HG02884 (cell line): ENCODE measurements at regions not wholly inside any gene's neighbourhood (a gene's known extent, or its start where the extent isn't known, plus 50 kb on each side); places are given as distances from the start of the nearest gene placed in this dataset.

ENCODE experiments used
- ATAC-seq: cut with Tn5 transposase; IDR thresholded peaks from one replicate; pipeline ENCODE4 v1.9.1; 2021; ENCODE audit warnings: mild to moderate bottlenecking, moderate library complexity; ENCODE audit not compliant: unreplicated experiment

DNA sequence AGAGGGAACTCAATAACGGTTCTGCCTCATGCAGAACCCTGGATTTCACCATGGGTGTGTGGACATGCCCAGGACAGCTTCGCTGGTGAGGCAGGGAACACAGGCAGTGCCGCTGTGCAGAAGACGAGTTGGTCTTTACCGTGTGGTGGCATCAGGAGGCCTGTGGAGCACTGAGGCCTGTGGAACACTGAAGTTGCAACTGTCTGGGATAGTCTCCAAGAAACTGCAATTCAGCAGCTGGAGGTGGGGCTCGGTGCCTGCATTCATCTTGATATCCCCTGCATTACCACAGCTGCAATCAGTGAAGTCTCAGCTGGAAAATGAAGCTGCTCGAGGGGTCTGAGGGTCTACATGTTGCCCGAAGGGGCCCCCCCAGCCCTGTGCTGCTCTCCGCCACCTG is 202.4 kb upstream of the CDH4 start:
- ATAC-seq: no peak

DNA sequence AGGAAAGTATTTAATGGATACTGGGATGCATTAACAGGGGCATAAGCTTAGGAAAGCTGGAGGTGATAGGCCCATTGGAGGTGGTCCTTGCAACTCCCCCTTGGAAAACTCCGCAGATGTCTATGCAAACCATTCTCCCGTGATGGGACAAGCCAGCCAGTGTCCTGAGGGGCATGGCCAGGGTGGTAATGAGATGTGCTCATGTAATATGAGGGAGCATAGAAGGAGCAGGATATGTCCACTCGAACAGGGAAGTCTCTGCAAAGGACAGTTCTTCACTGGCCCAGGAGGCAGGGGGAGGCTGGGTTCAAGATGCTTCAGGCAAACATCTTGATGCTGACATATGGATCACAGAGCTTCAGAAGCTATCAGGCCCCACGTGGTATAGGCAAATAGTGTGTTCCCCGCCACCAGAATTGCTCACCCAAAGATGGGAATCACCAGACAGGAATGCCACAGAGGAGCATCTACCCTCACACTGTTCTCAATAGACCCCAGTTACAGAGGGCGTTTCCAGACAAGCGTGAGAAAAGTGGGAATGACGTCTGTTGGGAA is 201.6 kb upstream of the CDH4 start:
- ATAC-seq: no peak

- ATAC-seq: no peak
These were observed 199.8 kb upstream of the CDH4 start for GRCh38 chr20:61052195-61052750.

DNA sequence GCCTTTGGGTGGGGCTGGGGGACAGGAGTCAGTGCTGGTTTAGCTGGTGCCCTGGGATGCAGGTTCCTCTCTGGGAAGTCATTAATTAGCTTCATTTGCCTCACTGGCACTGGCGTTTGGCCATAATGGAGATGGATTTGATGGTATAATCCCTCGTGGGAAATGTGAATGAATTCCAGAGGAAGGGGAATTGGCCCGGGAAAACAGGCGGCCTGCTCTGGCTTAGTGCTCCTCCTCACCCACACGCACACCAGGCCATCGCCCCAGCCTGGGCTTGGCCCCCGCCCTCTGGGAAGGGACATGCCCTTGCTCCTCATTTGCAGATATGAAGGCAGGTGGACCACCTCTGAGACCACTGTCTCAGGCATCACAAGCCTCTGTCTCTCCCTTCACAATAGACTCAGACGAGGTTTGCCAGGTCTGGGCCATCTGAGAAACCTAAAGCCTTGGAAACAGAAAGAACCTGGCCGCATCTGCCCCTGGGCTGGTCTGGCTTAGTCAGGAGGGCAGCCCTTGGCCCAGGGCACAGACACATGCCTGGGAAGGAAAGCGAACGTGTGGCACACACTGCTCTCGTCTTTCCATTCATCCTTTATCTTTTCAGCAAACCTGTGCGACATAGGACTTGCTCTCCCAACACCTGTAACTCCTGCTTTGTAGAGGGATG is 199.2 kb upstream of the CDH4 start:
- ATAC-seq: no peak

DNA sequence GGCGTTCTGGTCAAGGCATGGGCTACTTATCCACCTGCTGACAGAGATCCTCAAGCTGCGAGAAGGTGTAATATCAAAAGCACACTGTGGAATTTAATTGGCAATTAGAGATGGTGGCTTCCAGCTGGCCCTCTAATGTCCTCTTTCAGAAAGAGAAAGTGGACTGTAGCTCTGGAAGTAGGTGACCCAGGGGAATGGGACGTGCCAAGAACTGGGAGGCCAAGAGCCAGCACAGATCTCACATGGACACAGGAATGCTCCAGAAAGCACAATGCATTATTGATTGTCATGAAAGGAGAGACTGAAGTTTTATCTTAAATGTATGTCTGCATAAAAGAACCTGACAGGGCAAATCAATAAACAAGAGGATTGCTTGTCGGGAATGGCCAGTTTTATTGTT is 198.6 kb upstream of the CDH4 start:
- ATAC-seq: no peak

DNA sequence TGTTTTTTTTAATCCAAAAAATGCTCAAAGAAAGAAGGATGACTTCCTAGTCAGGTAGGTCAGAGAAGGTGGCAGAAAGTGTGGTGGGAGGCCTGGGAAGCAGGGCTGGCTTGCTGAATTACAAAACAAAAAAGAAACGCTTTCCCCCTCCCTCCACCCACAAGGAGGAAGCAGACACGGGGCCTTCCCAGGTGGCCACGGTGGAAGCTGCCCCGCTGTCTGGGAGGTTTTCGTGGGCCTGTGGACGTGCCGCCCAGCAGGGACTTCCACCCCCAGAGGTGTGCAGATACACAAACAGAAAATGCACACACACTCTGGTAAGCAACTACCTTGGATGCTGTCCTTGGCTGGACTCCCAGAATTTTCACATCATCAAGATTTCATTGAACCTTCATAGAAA is 198.2 kb upstream of the CDH4 start:
- no peak for ATAC-seq

- no peak for ATAC-seq
These were observed 197.7 kb upstream of the CDH4 start for GRCh38 chr20:61054411-61054810.

GRCh38 chr20:61055180-61056010 is 196.7 kb upstream of the CDH4 start:
- no peak for ATAC-seq

DNA sequence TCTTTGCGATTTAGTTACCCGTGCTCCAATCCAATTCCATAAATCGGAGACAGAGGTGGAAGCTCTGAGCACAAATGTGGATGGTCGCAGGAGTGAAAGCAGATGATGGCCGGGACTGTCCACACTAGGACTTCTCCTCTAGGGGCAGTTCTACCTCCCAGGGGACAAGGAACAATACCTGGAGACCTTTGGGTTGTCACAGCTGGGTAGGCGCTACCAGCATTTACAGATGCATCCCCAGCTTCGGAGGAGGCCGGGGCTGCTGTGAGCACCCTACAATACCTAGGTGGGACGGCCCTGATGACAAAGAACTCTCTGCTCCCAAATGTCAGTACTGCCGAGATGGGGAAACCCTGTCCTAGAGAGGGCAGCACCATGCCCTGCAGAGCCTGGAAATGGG is 195.9 kb upstream of the CDH4 start:
- ATAC-seq: no peak

DNA sequence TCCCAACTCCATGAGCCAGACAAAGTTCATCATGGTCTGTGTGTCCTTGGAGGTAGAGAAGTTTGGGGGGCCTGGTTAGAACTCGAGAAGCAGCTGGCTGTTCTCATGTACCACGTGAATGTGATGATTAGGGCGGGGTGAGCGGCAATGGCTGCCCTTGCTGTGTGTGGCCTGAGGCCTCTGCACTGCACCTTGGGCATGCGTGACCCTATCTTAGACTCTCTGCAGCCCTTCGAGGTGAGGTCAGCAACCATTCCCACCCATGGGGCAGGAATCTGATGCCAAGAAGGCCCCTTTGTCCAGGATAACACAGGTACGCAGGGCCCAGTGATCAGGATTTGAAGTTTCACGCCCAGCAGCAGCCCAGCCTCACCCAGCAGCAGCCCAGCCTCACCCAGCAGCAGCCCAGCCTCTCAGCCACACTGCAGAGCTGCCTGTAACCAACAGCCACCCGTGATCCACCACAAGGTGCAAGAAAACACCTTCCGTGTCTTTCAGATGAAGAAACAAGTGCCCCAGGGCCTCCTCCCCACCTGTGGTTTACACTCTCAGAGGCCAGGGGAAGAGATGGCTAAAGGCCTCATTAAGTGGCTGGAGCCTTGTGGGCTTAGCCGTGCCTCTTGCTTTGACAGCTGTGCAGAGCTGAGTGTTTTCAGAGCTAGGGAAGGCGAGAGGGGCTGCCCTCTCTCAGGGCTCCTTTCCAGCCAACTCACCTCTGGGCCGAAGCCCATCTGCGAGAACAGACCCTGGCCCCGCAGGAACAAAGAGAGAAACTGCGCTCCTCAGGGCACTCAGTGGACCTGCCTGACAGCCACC is 195.2 kb upstream of the CDH4 start:
- ATAC-seq: no peak

- no peak for ATAC-seq
These were observed 194.5 kb upstream of the CDH4 start for GRCh38 chr20:61057443-61058121.

- ATAC-seq: no peak
These were observed 190.1 kb upstream of the CDH4 start for GRCh38 chr20:61061981-61062380.

DNA sequence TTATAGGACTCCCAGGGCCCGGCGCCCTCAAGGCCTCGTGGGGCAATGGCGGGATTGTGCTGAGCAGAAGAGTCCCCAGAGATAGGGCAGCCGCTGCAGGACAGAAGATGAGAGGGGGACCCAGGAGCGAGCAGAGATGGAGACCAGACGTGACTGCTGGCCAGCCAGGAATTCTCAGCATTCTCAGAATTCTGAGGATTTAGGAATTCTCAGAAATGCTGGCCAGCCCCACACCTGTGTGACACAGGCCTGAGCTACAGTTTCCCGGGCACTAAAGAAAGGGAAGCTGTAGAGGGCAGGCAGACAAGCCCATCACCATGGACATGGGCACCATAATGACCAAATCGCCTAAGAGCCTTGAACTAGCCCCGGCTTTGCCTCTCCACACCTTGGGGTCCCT is 186.2 kb upstream of the CDH4 start:
- no peak for ATAC-seq

DNA sequence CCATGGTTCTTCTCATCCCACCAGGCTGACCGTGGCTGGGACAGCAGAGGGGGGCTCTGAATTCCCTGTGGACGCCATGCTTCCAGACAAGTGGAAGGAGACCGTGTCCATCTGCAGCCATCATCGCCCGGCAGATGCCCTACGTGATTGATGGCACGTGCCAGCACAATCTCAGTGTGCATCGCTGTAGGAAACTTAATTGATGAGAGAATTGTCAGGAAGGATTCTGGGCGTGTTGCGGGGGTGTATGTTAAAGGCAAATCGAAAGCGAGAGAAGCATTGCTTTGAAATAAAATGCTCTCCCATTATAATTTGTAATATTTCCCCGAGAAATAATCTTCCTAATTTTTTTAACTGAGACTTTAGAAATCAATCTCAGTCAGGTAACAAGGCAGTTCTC is 185.5 kb upstream of the CDH4 start:
- ATAC-seq: no peak

DNA sequence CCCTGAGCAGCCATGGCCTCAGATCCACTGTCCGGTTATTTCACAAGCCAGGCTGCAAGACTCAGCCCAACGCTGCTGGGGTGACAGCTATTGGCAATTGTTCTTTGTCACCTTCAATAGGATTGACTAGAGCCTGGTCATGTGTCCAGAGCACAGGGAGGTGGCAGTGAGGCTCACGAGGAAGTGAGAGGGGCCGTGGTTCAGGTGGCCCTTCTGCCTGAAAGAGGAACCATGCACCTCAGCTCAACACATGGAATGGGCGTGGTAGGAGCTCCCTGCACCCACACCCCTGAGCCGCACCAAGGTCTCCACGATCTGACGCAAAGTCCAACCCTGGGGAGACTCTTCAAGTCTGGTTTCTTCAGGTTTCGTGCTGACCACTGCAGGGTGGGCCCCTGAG is 184.8 kb upstream of the CDH4 start:
- no peak for ATAC-seq

DNA sequence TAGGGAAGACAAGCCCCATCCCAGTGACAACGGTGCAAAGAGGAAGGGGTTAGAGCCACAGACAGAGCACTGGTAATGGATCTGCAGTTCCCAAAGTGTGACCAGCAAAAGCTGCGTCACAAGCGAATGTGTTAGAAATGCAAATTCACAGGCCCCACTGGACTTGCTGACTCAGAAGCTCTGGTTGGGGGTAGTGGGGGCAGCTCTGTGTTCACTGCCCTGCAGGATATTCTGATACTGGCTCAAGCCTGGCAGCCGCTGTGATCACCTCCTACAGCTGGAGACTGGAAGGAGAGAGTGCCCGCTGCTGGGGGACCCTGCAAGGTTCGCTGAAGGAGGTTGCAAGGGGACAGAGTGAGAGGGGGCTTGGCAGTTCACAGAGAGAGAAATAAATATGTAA is 179.7 kb upstream of the CDH4 start:
- ATAC-seq: no peak

GRCh38 chr20:61073376-61073775 is 178.7 kb upstream of the CDH4 start:
- ATAC-seq: no peak

- no peak for ATAC-seq
These were observed 169.3 kb upstream of the CDH4 start for GRCh38 chr20:61082720-61083119.

GRCh38 chr20:61083431-61083830 is 168.6 kb upstream of the CDH4 start:
- no peak for ATAC-seq

DNA sequence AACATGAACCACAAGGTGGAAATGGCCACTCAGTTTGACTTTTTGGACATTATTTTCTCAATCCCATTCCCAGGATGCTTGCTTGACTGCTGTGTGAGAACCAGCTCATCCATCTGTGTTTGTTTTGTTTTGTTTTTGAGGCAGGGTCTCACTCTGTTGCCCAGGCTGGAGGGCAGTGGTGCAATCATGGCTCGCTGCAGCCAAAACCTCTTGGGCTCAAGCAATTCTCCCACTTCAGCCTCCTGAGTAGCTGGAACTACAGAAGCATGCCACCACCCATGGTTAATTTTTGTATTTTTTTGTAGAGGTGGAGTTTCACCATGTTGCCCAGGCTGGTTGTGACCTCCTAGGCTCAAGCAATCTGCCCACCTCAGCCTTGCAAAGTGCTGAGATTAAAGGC is 166.0 kb upstream of the CDH4 start:
- ATAC-seq: no peak

- ATAC-seq: no peak
These were observed 161.5 kb upstream of the CDH4 start for GRCh38 chr20:61090541-61090940.
